SW 1271 (cell line): ENCODE measurements at regions not wholly inside any gene's neighbourhood (a gene's known extent, or its start where the extent isn't known, plus 50 kb on each side); places are given as distances from the start of the nearest gene placed in this dataset.
"Not testable (repeated sequence)": the region's sequence is repeated elsewhere in the genome, so short reads cannot be mapped to it uniquely, and the experiment has no call there.

Experiments used
- DNase-seq, 2 experiments: peaks; one replicate each; lab custom pipeline; 2025; lab: John Stamatoyannopoulos, UW

DNA sequence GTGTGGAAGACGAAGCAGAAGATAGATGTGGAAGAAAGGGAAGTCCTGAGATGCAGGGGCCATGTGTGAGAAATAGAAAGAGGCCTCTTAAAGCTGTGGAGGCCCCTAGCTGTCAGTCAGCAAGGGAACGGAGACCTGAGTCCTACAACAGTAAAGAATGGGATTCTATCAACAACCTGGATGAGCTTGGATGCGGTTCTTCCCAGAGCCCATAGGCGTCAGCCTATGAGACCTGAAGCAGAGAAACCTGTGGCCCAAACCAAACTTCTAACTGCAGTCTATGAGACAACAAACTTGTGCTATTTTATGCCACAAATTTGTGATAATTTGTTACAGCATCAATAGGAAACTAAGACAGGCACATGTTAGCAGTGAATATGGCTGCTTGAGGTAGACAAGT, 583.7 kb downstream of the ADCYAP1 start:
- DNase-seq = no peak

DNA sequence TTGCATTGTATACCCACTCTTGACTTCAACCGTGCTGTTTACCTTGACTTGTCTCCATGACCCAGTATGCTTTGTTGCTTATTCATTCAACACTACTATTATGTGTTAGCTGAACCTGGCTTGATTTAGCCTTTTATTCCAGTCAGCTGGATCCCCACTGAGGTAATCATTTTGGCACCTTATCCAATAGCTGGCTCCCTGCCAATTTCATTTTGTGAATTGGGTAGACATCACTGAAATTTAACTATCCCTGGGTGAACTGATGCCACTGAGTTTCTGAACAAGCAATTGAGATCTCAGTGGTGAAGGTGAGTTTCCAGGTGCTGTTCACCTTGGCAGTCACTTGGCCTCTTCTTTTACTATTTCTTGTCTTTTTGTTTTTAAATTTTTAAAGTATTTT, 584.3 kb downstream of the ADCYAP1 start:
- no peak for DNase-seq

DNA sequence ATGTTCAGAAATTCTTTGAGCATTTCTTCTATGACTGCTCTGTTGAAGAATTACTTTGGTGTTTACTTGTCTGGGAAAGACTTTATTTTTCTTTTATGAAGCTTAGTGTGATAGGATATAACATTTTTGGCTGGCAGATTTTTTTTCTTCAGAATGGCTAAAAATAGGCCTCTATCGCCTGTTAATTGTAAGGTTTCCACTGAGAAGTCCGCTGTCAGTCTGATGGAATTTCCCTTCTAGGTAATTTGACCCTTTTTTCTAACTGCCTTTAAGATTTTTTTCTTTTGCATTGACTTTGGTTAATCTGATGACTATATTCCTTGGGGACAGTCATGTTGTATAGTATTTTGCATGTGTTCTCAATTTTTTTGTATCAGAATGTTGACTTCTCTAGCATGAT, 590.7 kb downstream of the ADCYAP1 start:
- DNase-seq = no peak

DNA sequence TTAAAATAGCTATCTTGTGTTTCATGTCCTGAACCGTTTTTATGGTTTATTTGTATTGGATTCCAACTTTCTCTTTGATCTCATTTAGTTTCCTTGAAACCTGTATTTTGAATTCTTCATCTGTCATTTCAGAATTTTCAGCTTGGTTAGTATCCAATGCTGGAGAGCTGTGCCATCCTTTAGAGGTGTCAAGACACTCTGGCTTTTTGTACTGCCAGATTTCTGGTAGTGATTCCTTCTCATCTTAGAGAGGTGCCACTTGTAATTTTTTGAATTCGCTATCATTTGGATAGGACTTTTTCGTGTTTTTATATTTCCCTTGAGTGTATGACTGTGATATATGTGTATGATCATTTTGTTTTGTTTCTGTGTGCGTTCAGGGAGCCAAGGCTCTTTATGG, 591.4 kb downstream of the ADCYAP1 start:
- no peak for DNase-seq

DNA sequence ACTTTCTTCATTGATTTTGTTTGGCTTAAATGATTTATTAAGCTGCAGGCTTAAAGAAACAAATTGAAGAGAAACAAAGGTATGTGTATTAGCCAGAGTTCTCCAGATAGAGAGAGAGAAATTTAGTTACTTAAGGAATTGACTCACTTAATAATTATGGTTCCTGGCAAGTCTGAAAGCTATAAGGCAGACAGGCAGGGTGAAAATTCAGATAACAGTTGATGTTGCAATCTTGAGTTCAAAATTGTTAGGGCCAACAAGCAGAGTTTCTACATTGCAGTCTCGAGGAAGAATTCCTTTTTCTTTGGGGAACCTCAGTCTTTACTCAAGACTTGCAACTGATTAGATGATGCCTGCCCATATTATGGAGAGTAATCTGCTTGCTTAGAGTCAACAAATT, 593.5 kb downstream of the ADCYAP1 start:
- no peak for DNase-seq

DNA sequence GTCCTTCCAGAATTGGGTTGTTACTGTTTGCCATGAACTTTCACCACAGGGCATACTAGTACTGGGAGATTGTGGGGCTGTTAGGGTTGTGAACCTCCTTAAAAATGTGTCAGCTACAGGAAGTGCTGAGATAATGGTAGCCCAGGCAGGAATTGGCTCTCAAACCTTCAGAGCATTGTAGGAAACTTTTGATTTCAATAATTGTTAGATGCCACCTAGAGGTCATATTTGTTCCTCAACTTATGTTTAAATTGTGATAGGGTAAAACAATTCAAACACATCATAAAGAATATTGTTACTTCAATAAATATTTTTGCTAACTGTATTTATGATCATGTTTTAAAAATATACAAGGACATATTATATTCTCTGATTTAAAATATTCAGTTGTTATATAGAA, 594.6 kb downstream of the ADCYAP1 start:
- no peak for DNase-seq

DNA sequence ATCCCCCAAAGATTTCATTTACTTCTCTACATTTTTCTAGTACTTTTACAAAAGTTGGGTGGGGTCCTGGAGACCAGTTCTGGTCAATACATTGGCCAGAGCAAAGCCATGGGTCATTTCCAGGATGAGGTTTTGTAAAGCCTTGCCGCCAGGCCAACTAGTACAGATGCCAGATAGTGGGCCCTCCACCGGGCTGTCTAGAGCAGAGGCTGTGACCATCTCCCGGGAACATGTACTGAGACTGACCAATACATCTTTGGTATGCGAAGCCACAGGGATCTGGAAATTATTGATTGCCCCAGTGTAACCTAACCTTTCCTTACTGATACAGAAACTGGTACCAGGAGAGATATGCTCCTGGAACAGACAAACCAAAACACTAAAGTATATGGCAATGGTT, 599.2 kb downstream of the ADCYAP1 start:
- no peak for DNase-seq

DNA sequence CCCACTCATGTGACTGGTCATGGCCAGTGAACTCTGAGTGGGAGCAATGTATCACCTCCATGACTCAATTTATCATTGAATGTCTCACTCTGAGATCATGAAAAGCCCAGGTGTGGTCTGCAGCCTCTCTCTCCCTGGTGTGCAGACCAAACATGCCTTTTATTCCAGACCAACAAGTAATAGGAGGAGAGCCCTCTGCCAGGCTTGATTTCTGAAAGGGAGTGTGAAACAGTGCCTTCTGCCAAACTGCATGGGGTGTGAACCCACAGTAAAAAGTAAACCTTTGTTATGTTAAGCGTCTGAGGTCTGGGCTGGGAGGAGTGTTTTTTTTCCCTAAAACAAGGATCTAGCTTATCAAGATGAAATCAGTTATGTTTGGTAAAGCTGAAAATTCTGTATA, 601.2 kb downstream of the ADCYAP1 start:
- DNase-seq = no peak

DNA sequence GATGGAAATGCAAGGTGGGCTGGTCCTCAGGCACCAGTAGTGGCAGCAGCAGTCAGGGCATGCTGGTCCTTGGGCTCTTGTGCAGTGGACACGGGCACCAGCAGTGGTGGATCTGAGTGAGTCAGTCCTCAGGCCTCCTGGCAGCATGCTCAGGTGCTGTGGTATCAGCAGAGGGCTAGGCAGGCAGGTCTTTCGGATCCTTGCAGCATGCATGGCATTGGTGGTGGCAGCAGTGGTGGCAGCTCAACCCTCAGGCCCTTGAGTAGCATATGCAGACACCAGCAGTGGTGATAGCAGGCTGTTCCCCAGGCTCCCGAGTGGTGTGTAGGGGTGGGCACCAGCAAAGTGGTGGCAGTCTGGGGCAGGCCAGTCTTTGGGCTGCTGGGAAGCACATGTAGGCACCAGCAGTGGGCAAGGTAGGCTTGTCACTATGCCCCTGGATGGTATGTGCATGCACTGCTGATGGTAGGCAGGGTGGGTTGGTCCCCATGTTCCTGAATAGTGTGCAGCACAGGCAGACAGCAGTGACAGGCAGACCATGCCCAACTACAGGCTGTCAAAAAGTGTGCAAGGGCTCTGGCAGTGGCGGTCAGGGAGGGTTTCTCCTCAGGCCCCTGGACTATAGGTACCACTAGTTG, 606.0 kb downstream of the ADCYAP1 start:
- DNase-seq = no peak

DNA sequence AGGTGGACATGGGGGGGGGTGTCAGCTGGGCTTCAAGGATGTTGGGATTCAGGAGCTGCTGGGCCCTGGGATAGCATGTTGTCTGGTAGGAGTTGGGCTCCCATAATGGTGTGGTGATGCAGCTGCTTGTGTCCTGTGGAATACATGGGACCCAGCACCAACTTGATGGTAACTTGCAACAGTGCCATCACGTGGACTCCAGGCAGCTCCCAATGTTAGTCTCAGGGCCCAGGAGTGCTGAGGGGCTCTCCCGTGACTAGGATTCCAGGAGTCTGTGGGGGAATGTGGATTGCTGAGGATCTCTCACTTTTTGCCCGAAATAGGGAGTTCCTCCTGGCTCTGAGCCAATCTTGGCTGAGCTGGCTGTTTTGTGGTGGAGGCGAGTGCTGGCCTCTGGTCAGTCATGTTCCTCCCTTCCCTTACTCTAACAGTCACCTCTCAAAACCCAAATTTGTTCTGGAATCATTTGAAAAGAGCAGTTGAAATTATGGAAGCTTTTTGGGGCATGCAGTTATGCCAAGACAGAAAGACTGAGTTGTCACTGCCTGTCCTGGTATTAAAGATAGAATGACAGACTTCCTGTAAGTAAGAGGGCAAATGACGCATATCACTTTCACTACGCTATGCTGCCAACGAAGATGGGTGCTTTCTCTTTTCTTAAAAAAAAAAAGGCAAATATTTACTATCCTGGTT, 607.1 kb downstream of the ADCYAP1 start:
- no peak for DNase-seq

DNA sequence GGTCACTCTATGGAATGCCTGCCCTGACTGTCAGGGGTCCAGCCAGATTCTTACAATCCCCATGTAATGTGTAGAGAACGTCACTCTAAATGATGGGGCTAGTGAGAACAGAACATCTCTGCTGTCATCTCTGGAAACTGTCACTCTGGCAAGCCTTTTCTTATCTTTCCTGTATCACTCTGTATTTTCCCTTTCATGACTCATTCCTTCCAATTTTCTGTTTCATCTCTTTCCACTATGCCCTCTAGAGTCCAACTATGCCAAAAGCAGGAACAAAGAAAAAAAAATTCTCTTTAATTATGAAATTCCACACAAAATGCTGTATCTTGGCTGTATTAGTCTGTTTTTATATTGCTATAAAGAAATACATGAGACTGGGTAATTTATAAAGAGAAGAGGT, 608.8 kb downstream of the ADCYAP1 start:
- peak in 1 of 2 experiments; percentile 14 for DNase-seq

DNA sequence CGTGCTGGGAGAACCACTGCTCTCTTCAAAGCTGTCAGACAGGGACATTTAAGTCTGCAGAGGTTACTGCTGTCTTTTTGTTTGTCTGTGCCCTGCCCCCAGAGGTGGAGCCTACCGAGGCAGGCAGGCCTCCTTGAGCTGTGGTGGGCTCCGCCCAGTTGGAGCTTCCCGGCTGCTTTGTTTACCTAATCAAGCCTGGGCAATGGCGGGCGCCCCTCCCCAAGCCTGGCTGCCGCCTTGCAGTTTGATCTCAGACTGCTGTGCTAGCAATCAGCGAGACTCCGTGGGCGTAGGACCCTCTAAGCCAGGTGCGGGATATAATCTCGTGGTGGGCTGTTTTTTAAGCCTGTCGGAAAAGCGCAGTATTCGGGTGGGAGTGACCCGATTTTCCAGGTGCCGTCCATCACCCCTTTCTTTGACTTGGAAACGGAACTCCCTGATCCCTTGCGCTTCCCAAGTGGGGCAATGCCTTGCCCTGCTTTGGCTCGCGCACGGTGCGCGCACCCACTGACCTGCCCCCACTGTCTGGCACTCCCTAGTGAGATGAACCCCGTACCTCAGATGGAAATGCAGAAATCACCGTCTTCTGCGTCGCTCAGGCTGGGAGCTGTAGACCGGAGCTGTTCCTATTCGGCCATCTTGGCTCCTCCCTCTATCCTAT, 617.0 kb downstream of the ADCYAP1 start:
- not testable (repeated sequence) for DNase-seq

DNA sequence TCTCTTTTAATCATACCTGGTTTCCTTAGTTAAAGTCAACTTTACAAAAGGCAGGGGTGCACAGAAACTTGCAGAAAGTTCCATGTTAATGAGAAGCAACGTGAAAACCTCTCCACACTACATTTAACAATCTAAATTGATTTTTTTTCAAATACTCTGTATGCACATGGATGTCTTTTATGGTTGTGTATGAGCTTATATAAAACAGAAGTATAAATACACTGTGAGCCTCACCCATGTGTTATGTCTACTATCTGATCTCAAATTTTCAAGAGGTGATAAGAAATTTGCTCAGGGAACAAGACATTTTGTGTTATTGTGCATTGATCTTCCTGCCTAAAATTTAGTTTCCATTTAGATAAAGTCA, 617.6 kb downstream of the ADCYAP1 start:
- no peak for DNase-seq

DNA sequence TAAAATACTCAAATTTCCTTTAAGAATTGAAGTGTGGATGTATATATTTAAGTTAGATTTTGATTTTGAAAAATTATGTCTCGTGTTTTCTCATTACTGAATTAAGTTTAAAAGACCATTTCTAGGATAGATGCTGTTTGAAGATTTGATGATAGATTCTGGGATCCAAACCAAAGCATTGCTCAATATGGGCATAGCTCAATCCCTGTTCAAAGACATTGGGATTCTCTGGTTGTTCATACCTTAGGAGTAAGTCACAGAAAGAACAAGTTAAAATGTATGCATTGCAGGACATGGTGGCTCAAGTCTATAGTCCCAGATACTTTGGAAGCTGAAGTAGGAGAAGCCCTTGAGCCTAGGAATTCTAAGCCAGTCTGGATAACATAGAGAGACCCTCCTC, 622.3 kb downstream of the ADCYAP1 start:
- no peak for DNase-seq

DNA sequence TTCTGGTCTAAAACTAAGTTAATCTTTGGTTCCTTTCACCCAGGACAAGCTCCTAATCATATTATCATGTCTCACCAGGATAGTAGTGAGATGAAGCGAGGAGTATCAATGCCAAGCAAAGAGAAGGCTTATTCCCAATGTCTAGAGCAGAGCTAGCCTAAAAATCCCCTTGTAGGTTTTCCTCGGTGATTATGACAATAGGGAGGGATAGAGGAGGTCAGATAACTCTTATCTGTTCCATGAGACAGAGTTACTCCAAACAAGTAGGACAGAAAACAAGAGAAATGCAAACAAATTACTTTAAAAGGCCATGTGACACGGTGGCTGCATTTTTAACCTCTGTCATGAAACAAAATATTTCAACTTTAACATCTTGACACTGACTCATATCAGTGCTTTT, 623.1 kb downstream of the ADCYAP1 start:
- DNase-seq = no peak

DNA sequence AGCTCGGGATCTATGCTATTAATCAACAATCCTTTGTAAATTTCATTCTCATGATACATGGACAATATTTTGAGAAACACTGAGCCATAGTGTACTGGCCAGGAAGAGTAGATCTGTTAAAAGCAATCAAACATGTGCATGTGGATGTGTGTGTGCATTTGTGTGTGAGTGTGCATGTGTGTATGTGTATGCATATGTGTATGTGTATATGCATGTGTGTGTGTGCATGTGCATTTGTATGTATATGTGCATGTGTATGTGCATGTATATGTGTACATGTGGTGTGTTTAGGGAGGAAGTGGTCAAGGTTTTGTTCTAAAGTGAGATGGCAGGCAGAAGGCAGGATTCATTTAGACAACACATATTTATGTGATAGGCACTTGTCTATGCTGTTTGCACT, 623.8 kb downstream of the ADCYAP1 start:
- DNase-seq = no peak

DNA sequence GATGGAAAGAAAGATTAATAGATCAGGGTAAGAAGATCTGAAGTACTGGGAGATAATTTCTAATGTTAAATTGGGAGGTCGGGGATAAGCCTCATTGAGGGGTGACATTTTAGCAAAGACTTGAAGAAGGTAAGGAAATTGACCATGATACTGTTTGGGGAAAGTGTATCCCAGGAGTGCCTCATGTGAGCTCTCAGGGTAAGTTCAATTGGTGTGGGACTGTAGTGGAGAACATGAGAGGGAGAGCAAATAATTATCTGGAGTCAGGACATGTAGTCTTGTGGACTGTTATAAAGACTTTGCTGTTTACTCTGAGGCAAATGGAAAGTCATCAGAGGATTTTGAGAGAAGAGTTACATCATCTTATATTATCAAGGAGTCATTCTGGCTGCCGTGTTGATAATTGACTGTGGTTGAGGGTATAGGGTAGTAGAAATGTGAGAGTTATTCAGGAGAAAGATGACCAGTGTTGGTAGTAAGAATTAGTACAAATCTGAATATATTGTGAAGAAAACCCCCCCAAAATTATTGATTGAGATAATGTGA, 624.4 kb downstream of the ADCYAP1 start:
- no peak for DNase-seq

DNA sequence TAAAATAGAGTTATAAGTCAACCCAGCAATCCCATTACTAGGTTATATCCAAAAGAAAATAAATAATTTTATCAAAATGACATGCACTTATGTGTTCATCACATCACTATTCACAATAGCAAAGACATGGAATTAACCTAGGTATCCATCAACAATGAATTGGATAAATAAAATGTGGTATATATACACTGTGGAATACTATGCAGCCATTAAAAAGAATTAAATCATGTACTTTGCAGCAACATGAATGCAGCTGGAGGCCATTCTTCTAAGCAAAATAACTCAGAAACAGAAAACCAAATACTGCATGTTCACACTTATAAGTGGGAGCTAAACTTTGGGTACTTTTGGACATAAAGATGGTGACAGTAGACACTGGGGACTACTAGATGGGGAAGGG, 626.0 kb downstream of the ADCYAP1 start:
- no peak for DNase-seq

DNA sequence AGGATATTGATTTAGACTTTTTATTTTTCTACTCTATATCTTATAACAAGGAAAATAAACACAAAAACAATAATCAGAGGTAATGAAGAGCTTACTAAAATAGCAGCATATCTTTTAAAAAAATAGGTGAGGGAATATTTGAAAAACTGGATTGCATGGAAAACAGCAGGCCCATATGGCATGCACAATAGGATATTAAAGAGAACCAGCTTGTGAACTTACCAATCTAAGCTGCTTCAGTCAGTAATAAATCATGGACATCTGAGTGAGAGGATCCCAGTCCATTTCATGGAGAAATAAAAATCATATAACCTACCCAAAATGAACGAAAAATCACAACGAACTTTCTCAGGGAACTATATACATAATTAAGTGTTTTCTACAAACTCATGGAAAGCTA, 634.6 kb downstream of the ADCYAP1 start:
- DNase-seq = no peak

DNA sequence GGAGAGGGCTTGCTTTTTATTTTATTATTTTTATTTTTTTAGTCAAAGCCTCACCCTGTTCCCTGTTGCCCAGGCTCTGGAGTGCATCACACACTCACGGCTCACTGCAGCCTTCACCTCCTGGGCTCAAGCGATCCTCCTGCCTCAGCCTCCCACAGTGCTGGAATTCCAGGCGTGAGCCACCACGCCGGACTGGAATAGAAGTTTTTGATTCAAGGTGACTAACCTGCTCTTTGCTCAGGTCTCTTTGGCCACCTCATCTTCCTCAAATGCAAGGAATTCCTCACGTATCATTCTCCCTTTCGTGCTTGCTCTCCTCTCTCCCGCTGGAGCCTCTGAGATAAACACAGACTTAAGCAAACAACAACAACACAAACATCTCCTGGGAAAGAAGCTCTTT, 636.8 kb downstream of the ADCYAP1 start:
- no peak for DNase-seq

DNA sequence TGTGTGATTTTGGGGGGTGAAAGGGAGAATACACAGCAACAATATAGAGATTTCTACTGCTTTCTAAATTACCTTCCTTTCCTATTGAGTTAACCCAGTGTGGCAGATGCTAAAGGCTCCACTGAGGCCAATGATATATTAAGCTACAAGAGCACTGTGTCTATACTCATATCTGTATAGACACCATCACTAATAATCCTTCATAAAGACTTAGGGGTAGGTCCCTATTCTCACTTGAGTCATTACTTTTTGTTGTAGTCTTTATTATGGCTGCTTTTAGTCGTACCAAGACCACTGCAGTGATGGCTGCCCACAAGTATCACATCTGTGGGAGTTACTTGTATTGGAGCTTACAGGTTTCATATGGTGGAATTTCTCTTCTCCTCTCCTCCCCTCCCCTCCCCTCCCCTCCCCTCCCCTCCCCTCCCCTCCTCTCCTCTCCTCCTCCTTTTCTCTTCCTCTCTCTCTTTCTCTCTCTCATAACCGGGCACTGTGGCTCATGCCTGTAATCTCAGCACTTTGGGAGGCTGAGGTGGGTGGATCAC, 637.6 kb downstream of the ADCYAP1 start:
- DNase-seq = no peak

DNA sequence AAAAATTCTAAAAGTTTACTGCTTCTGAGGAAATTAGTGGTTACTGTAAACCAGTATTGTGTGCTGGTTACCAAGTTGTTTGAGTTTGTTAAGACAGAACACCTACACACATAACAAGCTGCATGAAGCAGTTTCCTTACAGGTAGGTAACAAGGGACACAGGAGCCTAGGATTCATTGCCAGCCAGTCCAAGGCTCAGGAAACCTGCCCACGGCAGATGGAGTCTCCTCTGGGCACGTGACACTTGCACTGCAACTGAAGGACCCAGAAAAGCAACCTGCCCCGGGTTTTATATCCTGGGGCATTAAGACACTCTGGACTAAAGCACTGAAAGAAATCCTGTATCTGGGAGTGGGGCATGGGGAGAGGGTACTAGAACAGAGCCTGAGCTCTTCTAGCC, 639.3 kb downstream of the ADCYAP1 start:
- DNase-seq = no peak

DNA sequence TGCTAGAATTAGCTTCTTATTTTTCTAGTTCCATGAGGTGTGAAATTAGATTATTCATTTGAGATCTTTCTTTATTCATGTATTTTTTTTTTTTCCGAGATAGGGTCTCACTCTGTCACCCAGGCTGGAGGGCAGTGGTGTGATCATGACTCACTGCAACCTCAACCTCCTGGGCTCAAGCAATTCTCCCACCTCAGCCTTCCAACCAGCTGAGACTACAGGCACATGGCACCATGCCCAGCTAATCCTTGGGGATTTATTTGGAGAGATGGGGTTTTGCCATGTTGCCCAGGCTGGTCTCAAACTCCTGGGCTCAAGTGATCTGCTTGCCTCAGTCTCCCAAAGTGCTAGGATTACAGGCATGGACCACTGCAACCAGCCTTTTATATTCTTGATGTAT, 653.0 kb downstream of the ADCYAP1 start:
- DNase-seq = not testable (repeated sequence)
